ENCODE measurements at regions not wholly inside any gene's neighbourhood (a gene's known extent, or its start where the extent isn't known, plus 50 kb on each side); places are given as distances from the start of the nearest gene placed in this dataset.

DNA sequence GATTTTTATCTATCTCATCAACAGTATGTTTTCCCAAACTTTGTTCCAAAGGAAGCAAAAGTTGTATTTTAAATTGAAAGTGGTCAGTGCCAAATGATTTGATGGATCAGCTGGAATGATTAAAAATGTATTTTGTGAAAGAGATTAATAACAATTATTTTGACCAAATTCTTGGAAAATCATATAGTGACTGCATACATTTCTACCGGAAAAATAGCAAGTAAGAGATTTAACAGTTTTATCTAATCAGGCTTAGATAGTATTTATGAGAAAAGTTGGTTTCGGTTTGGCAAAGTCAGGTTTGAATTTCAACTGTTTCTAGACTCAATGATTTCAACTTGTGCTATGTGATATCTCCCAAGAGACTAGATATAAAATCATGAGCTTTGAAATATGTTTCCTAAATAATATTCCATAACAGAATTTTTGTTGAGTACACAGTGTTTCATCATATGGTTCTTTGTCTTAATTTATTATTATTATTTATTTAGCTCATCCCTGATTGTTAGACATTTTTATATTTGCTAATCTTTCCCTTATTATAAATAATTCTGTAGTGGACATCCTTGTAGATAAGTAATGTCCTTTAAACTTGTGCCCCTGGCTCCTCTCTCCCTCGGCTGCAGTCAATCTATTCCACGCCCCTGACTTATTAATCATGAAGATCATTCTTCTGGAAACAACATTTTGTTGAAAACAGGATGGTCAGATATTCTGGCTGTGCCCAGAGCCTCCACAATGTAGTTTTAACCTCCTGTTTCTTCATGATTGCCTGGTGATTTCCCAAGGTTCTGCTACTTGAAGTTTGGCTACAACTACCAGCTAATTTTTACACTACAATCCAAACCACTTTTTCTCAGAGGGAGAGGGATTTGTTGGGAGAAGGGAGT lies 520.7 kb upstream of the TCF4 start:
- H3K56ac ChIP-seq (ENCODE audit: extremely low read depth, insufficient read depth, low read length): no peak overlapping the region
- DNase-seq: no peak
- H2AK9ac ChIP-seq (replicated peaks; ENCODE audit: low read depth, low read length, poor library complexity): no peak overlapping the region
- no peak overlapping the region for H3K23ac ChIP-seq (ENCODE audit: low read depth, low read length)
- H3K9me1 ChIP-seq (ENCODE audit: insufficient read depth, low read length): no peaks in the 10 kb centered on the region
- H2BK15ac ChIP-seq (ENCODE audit: low read depth, low read length): no peak overlapping the region
- BruUV-seq (replicated peaks): no TSS peak
- no peak overlapping the region for H2BK5ac ChIP-seq (ENCODE audit: low read depth, low read length, poor library complexity, severe bottlenecking)
- CTCF ChIA-PET: interaction anchor here (1.2 kb wide), 1 partner anchor 14 kb away, joined by 3 read pairs; no protein-coding TSS in a partner anchor
- no peaks in the 10 kb centered on the region for H3K36me3 ChIP-seq (ENCODE audit: control insufficient read depth, insufficient read depth, low read length)
- no peak overlapping the region for H3K4me2 ChIP-seq (ENCODE audit: low read depth, low read length)
- H3K79me1 ChIP-seq (ENCODE audit: low read depth in 1 of 2, low read length in 2 of 2): no peaks in the 10 kb centered on the region
- no peak overlapping the region for H3K9ac ChIP-seq (ENCODE audit: low read depth, low read length)
- no peak overlapping the region for H4K8ac ChIP-seq (ENCODE audit: low read depth in 2 of 2, low read length in 2 of 2)
- no CpG with 5 or more reads among the region's 4 CpGs for WGBS, 2 experiments (ENCODE audit: extremely low coverage in 2 of 2, insufficient read length in 1 of 2)
- H3K9me3 ChIP-seq (ENCODE audit: control insufficient read depth, insufficient read depth, low read length): peaks cover 2% of the 10 kb centered on the region
- intact Hi-C loops (cut with micrococcal nuclease): no loop called here
- H3K4ac ChIP-seq (ENCODE audit: low read depth, low read length): no peak overlapping the region
- no peak for ATAC-seq (ENCODE audit: low read depth)
- no peaks in the 10 kb centered on the region for H3K27me3 ChIP-seq (ENCODE audit: control insufficient read depth, insufficient read depth, low read length)
- H4K20me1 ChIP-seq (ENCODE audit: insufficient read depth, low read length): no peaks in the 10 kb centered on the region
- H4K91ac ChIP-seq (ENCODE audit: insufficient read depth, low read depth, low read length): no peak overlapping the region
- no peak overlapping the region for H3K4me3 ChIP-seq (ENCODE audit: insufficient read depth, low read depth, low read length)
- no peak overlapping the region for H3K18ac ChIP-seq (ENCODE audit: low read depth, low read length)
- H2AFZ ChIP-seq (replicated peaks; ENCODE audit: low read length, poor library complexity): no peak overlapping the region
- in situ Hi-C loops (cut with MboI; ENCODE audit: low sequenced_read_pairs): no loop called here
- H2AK5ac ChIP-seq (ENCODE audit: low read depth, low read length): no peak overlapping the region
- no peak overlapping the region for H3K27ac ChIP-seq (ENCODE audit: insufficient read depth, low read length)
- no peaks in the 10 kb centered on the region; the same call in 1 of the 2 replicates for H3K4me1 ChIP-seq (ENCODE audit: control insufficient read depth, insufficient read depth, low read length)
- no peak overlapping the region for H2BK20ac ChIP-seq (ENCODE audit: low read depth, low read length)
- H3K14ac ChIP-seq (replicated peaks; ENCODE audit: low read depth, low read length): no peak overlapping the region
- H2BK120ac ChIP-seq (ENCODE audit: low read depth, low read length): no peak overlapping the region
- dilution Hi-C loops (cut with HindIII; ENCODE audit: low sequenced_read_pairs, unreplicated experiment): no loop called here
- POLR2A ChIA-PET (ENCODE audit: unreplicated experiment): no interaction called here
- no peak overlapping the region for H4K5ac ChIP-seq (ENCODE audit: low read depth, low read length)
- TF ChIP-seq NFE2L2 (IDR thresholded peaks at IDR 0.05; ENCODE audit: low read depth, low read length): no peak
- TF ChIP-seq, protein P1, sequence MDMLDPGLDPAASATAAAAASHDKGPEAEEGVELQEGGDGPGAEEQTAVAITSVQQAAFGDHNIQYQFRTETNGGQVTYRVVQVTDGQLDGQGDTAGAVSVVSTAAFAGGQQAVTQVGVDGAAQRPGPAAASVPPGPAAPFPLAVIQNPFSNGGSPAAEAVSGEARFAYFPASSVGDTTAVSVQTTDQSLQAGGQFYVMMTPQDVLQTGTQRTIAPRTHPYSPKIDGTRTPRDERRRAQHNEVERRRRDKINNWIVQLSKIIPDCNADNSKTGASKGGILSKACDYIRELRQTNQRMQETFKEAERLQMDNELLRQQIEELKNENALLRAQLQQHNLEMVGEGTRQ (IDR thresholded peaks at IDR 0.05; ENCODE audit: low read depth, low read length): no peak
- no peak for TF ChIP-seq CHD1 (IDR thresholded peaks at IDR 0.05; ENCODE audit: low read depth, low read length)
- TF ChIP-seq, protein P2, sequence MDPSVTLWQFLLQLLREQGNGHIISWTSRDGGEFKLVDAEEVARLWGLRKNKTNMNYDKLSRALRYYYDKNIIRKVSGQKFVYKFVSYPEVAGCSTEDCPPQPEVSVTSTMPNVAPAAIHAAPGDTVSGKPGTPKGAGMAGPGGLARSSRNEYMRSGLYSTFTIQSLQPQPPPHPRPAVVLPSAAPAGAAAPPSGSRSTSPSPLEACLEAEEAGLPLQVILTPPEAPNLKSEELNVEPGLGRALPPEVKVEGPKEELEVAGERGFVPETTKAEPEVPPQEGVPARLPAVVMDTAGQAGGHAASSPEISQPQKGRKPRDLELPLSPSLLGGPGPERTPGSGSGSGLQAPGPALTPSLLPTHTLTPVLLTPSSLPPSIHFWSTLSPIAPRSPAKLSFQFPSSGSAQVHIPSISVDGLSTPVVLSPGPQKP (IDR thresholded peaks at IDR 0.05; ENCODE audit: borderline replicate concordance, low read depth, low read length): no peak
- TF ChIP-seq MAZ (IDR thresholded peaks at IDR 0.05; ENCODE audit: borderline replicate concordance, low read depth, low read length): no peak
- no peak for TF ChIP-seq POLR2A (IDR thresholded peaks at IDR 0.05; ENCODE audit: low read depth, low read length)
- no peak for TF ChIP-seq BHLHE40 (IDR thresholded peaks at IDR 0.05; ENCODE audit: low read depth, low read length)
- no peak for TF ChIP-seq SMC3 (IDR thresholded peaks at IDR 0.05; ENCODE audit: low read depth, low read length)
- TF ChIP-seq RFX5 (IDR thresholded peaks at IDR 0.05; ENCODE audit: low read depth, low read length): no peak
- no peak for TF ChIP-seq MAFK (IDR thresholded peaks at IDR 0.05; ENCODE audit: low read depth, low read length)
- TF ChIP-seq CEBPB (IDR thresholded peaks at IDR 0.05; ENCODE audit: low read depth, low read length): no peak
- no peak for TF ChIP-seq MXI1 (IDR thresholded peaks at IDR 0.05; ENCODE audit: borderline replicate concordance, low read depth, low read length)
- TF ChIP-seq, protein P3, sequence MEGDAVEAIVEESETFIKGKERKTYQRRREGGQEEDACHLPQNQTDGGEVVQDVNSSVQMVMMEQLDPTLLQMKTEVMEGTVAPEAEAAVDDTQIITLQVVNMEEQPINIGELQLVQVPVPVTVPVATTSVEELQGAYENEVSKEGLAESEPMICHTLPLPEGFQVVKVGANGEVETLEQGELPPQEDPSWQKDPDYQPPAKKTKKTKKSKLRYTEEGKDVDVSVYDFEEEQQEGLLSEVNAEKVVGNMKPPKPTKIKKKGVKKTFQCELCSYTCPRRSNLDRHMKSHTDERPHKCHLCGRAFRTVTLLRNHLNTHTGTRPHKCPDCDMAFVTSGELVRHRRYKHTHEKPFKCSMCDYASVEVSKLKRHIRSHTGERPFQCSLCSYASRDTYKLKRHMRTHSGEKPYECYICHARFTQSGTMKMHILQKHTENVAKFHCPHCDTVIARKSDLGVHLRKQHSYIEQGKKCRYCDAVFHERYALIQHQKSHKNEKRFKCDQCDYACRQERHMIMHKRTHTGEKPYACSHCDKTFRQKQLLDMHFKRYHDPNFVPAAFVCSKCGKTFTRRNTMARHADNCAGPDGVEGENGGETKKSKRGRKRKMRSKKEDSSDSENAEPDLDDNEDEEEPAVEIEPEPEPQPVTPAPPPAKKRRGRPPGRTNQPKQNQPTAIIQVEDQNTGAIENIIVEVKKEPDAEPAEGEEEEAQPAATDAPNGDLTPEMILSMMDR (conservative IDR thresholded peaks at IDR 0.05; ENCODE audit: low read depth, low read length): no peak
- no peak for TF ChIP-seq RAD21 (IDR thresholded peaks at IDR 0.05; ENCODE audit: low read length)
- no peak for TF ChIP-seq FOS (IDR thresholded peaks at IDR 0.05; ENCODE audit: low read depth, low read length)

Data from IMR-90 (cell line).